ENCODE measurements at regions not wholly inside any gene's neighbourhood (a gene's known extent, or its start where the extent isn't known, plus 50 kb on each side); places are given as distances from the start of the nearest gene placed in this dataset.
A peak's percentile ranks its signal among the peaks of the same experiment; 100 is the strongest.

DNA sequence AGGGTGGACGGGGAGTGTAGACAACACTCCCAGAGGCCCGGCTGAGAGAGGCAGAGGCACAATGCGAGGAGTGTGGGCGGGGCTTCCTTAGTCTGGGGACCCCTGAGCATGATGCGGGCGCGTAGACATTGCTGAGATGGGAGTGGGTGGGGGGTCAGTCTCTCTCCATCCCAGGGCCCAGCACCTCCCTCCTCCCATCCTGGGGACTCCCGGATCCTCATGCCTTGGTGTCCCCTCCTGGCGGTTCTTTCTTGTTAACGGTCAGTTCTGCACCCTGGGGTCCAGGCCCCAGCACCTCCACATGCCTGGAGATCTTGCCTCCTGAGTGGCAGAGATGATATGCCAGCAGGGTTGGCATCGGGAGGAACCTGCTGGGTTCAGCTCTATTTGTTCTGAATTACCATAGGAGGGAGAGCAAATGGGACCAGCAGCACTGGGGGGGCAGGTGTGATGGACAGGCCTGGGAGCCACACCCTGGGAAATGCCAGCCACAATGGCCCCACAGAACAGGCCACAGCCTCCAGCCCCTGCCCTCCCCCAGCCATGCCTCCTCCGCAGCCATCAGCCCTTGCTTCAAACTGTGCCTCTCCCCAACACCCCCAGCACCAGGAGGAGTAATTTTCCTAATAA lies 55.7 kb downstream of the RTL6 start:
- no peak for DNase-seq

GRCh38 chr22:44441401-44442185 lies 56.4 kb downstream of the RTL6 start:
- no peak for DNase-seq

DNA sequence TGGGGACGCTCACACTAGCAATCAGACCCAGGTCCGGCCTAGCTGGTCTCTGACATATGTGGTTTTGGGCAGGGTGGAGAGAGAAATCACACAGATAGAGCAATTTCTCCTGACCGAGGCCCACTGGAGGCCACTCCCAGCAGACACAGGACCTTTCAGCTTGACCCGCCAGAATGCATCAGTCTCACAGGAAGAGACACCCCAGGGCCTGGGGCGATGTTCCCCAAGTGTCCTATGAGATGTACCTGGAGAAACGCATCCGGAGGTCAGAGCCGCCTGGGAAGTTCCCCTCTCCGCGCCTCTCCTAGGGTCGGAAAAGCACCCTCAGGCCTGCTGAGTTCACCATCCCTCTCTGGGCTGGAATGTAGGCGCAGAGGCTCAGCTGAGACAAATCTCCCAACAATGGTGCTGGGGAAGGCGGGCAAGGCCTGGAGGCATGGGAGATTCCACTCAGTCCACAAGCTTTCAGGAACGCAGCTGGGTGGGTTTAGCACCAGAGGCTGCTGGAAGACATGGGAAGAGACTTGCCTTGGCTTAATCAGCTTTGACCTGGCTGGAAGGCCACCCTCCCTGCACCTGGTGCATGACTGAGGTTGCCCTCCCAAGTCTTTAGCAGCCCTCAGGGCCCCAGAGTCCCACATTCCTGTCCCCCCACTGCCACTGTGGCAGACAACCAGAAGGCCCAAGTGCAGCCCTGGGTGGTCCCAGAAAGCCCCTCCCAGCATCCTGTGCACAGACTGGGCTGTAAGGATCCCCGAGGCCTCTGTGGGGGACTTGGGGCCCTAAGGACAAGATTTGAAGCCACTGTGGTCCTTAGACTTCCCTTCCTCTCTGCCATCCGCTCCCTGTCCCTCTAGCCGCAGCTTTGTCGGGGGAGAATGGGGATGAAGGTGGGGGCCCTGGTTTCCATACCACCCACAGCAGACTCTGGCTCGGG lies 57.5 kb downstream of the RTL6 start:
- no peak for DNase-seq

DNA sequence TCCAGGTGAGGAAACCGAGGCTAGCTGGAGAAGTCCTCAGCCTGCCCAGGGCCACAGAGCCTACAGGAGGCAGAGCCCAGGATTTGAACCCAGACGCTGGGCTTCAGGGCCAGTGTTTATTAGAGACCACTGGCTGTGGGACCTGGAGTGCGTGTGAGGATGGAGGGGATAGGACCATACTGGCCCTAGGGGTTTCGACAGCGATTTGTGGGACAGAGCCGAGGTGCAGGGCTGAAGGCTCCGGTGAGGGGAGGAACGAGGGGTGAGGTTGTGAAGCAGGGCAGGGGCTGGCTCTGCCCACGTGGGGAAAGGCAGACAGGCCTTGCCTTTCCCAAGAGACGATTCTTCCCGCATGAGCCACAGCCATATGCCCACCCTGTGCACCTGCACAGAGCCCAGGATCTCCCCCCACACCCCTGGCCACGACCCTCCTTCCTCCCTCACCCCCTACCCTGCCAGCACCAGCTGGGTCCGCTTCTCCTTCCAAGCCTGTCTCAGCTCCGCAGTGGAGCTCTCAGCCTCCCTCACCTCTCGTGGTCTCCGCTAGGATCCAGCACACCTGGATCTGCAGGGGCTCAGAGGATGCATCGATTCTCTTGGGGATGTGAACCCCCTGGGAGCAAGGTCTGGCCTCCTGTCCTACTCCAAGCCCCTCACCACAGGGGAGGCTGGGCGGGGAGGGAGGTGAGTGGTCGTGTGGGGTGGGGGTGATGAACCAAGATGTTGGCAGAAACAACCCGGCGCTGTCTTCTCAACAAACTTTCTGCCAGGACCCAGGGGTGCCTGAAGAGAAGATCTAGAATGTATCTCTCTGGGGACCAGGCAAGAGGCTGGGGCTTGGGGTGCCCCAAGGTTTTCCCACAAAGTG lies 58.4 kb downstream of the RTL6 start:
- DNase-seq, result no peak

GRCh38 chr22:44438481-44439131 lies 59.4 kb downstream of the RTL6 start:
- DNase-seq, result no peak

DNA sequence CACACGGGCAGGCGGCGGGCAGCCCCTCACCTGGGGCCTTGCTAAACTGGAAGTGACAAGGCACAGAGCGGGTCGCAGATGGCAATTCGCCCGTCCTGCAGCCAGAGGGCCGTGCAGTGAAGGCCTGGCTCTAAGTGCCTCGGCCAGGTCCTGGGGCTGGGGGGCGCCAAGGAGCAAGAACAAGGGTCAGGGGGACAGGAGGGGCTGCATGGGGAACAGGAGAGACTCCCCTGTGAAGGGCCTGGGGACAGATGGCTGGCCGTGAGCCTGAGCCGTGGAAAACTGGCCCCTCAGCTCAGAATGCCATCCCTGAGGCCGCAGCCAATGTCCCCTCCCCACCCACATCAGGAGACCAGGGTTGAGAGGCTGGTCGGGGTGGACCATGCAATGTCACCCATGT lies 60.0 kb downstream of the RTL6 start:
- no peak for DNase-seq

DNA sequence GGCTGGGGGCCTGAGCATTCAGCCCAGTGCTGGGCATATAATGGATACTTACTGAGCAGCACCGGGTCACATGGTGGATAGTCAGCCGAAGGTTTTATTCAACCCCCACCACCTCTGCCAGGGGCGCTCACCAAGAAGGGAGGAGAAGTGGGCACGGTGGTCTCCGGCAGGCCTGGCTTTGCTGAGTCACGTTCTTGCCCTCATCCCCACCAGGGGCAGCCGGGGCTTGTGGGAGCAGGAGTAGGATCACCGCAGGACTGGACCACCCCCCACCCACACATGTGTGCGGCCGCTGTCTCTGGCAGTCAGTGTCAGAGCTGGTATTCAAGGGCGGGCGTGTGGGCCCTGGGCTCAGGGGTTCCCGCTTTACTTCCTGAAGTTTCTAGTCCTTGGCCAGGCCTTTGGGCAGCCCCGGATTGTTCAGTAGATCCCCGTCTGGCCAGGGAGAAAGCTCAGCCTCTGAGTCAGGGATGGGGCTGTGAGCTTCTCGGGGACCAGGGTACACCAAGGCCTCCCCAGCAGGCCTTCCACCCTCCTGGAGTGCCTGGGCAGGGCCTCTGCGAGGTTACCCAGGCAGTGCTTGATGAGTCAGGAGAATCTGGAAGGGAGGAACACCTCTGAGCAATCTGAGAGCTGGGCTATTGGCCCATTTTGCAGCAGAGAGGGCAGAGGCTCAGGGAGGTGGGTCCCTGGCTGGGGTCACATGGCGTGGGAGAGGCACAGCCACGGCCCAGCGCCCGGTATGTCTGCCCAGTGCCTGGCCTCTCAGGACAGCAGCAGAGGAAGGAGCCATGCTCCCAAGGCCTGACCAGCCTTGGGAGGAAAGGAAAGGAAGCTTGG lies 60.6 kb downstream of the RTL6 start:
- DNase-seq, result no peak

DNA sequence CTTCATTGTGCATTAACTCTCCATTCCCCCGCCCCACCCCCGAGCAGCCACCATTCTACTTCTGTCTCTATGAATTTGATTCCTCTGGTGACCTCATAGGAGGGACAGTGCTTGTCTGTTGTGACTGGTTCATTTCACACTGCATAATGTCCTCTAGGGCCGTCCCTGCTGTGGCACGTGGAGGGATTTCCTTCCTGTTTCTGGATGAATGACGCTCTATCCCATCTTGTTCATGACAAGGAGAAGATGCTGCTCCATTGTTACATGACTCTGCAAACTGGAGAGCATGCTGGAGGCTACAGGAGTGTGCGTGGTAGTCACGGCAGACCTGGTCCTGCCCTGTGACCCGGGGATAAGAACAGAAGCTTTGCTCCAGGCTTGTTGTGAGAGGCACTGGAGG lies 61.3 kb downstream of the RTL6 start:
- DNase-seq, result peak; percentile 40

DNA sequence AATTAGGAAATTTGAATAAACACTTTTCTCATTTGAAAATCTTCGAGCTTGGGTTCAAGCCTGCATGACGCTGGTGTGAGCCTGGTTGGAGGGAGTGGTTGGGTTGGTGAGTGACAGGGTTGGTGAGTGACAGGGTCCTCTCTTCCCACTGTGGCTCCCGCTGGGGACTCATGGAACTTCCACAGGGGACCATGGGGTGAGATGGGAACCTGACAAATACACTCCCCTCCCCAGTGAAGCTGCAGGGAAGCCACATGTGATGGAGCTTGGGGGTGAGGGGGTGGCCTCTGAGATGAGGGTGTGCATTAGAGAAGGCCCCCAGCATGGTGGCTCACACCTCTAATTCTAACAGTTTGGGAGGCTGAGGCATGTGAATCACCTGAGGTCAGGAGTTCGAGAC lies 66.8 kb downstream of the RTL6 start:
- no peak for DNase-seq

DNA sequence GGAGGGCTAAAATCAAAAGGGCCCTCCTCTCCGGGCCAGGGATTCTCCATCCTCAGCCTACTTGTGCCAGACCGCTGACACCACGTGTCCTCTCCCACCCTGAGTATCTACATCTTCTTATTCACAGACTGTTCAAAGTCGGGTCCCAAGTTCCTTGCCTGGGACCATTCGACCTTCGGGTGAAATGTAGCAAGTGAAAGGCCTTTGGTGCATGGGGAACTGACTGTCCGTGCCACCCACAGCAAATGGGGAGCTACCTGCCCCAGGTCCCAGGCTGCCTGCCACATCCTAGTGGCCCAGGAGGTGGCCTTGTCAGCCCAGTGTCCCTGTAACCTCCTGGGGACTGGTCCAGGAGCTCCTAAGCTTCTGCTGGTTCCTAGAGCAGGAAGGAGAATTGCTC lies 67.3 kb downstream of the RTL6 start:
- DNase-seq, result no peak

DNA sequence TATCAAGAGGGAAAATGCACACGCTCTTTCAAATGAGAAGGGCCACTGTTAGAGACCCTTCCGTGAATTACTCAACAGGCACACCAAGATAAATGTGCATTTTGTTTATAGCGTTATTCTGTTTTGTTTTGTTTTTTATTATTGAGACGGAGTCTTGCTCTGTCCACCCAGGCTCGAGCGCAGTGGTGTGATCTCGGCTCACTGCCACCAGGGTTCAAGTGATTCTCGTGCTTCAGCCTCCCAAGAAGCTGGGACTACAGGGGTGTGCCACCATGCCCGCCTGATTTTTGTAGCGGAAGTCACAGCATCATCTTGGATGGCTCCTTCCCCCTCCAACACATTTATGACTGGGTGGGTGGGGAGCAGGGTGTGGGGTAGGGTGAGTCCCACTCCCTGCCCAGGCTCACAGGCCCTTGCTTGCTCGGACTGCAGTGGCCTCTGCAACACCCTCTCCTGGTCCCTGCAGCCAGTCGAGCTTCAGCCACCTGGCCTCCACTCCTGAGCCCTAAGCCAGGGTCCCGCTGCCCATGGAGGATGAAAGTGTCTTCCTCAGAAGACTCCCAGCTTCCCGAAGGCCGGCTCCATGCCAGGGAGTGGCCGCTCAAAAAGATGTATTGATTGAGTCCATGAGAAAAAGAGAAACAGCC lies 68.0 kb downstream of the RTL6 start:
- no peak for DNase-seq

DNA sequence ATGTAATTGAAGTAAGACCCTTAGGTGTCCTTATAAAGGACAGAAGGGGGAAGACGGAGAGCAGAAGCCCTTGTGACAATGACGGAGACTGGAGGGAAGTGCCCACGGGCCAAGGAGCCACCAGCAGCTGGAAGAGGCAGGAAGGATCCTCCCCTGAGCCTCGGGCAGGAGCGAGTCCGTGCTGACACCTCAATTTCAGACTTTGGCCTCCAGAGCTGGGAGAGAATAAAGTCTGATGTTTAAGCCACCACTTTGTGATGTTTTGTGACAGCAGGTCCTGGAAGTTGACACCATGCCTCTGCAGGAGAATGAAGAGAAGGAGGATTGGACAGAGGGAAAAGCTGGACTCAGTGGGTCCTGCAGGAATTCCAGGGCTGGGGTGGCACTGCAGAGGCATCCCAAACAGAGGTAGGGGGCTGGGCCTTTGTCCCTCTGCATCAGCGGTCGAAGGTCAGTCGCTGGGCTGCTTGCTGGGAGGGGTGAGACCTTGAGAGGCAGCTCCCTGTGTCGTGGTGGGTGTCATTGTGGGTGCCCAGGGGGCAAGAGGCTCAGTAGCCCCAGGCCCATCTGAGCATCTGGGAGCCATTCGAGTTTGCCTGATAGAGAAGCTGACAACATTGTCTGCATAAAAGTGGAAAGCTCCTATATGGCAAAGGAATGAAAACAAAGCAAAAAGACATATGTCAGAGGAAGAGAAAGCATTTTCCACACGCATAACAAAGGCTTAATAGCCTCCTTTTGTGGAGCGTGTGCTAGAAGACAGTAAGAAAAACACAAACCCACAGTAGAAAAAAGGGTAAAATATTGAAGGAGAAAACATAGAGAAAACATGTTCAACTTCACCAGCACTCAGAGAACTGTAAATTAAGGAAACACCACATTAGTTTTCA lies 68.8 kb downstream of the RTL6 start:
- no peak for DNase-seq

DNA sequence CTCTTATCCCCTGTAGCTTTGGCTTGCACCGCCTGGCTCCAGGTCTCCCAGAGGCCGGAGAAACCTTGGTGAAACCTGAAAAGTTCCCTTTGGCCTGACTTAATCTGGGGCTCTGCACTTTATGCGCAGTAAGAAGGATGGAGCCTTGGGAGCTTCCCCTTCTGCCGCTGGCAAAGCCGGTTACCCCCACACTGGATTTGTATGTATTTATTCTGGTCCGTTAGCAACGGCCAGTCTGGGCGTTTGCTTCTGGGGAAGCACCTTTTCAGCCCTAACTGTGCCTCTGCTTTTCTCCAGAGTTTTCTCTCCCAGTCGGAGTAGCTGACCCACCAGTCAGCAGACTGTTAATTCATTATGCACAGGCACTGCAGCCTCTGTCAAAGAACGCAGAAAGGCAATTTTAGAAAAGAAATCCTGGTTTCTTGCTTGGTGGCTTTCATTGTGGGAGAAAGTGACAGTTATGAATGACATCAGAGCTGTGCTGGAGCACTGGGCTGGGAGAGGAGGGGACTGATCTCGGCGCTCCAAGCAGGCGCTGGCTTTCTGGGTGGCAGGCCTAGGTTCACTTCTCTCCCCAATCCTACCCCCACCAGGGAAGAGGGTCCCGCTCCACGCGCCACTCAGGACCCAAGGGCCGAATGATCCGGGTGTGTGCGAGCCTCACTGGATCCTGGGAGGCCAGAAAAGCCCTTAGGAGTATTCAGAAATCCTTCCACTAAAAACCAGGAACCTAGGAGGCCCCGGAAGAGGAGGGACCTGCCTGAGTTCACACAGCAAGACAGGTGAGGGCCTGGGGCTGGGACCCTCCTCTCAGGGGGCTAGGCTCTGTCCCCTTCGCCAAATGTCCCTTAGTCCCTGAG lies 70.2 kb downstream of the RTL6 start:
- DNase-seq, result no peak

DNA sequence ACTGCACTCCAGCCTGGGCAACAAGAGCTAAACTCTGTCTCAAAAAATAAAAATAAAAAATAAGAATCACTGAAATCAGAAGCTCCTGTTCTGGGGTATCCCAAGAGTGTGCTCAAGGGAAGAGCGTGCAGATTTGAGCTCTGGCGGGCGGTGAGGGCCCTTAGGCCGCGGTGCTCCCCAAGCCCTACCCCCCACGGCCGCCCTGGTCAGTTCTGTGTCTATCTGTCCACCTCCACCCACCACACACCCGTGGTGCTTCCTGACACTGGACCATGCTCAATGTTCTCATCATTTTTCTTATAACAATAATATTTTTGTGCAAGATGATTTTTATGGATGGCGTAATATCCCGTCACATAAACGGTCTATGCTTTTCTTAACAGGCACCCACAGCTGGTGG lies 71.1 kb downstream of the RTL6 start:
- DNase-seq, result no peak

GRCh38 chr22:44425694-44426045 lies 72.4 kb downstream of the RTL6 start:
- DNase-seq, result no peak

DNA sequence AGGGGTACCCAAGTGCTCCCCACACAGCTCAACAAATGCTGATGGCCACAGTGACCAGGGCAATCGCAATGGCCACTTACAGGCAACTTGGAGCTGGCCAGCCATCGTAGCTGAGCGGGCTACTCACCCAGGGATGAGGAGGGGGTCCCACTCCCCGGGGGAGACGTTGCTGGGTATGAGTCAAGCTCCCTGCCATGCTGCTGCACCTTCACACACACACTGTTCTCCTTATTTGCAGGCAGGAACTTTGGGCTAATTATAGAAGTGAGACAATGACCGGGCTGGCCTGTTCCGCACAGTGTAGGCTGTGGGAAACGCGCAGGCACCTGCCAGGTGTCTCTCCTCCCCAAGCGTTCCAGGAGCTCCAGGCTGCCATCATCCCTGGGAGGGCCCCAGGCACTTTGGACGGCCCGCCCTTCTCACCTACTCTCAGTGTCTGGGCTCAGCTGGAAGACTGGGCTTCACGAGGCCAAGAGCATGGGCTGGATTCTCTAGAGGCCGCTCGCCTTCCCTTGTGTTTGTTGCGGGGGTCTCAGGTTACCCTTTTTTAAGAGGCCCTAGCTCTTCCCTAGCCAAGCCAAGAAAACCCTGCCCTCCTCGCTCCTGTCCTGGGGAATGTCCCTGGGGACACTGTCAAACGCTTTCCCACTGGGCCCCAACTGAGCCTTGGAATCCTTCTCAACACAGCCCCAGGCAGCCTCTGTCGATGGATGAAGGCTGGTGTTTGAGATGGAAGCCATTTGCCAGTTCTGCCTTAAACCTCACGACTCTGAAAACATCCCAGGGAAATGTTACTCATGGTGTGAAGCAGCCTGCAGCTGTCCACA lies 73.0 kb downstream of the RTL6 start:
- DNase-seq, result no peak

DNA sequence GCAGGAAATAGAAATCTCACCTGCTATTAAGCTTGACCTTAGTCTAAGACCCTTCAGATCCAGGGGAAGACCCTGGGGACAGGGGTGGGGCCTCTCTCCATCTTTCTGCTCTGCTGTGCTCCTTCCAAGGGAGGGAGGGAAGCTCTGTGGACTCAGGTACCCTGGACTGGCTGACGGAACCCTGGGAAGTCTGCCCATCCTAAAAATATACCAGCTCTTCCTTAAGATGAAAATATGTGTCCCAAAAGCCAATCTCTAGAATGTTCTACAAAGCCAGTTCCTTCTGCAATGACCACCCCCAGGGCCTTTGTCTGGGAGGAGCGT lies 73.7 kb downstream of the RTL6 start:
- no peak for DNase-seq
